HG02759 (cell line): ENCODE measurements at regions not wholly inside any gene's neighbourhood (a gene's known extent, or its start where the extent isn't known, plus 50 kb on each side); places are given as distances from the start of the nearest gene placed in this dataset.

Source experiments
- ATAC-seq: cut with Tn5 transposase; IDR thresholded peaks from one replicate; pipeline ENCODE4 v1.9.1; 2021; ENCODE audit warnings: mild to moderate bottlenecking, moderate library complexity; ENCODE audit not compliant: unreplicated experiment

DNA sequence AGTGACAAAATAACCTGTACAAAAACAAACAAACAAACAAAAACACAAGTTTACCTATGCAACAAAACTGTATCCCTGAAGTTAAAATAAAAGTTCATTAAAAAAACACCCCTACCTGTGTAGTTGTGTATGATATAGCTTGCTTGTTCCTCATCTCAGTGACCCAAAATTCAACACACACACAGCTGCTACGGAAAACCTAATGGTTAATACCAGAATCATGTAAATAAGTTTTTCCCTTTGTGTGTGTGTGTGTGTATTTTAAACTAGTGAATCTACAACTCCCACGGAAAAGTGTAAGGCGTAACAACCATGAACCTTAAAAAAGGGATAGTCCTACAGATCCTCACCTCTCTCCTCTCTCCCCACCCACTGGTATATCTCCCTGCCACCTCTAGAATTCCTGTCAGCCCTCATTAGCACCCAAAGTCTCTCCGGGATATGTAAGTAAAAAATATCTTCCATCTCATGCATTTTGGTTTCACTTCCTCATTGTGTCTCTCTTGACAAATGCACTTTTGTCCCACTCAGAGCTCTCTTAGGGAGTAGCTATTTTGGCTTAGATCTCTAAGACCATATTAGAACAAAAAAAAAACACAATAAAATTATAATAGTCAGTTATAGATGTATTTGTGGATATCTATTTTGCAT, 2236.5 kb downstream of the PCDH9 start:
- ATAC-seq: peak; percentile 48

DNA sequence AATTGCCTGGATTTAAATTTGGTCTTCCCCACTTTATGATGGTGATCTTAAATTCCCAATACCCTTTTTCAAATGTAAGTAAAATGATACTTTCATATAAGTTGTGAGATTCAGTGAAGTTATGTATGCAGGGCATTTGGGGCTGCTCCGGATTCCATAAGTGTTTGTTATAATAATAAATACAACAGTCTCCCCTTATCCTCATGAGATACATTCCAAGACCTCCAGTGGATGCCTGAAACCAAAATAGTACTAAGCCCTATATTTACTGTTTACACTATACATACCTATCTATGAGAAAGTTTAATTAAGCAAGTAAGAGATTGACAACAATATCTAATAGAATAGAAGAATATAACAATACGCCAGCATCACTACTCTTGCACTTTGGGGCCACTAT, 2237.8 kb downstream of the PCDH9 start:
- no peak for ATAC-seq

DNA sequence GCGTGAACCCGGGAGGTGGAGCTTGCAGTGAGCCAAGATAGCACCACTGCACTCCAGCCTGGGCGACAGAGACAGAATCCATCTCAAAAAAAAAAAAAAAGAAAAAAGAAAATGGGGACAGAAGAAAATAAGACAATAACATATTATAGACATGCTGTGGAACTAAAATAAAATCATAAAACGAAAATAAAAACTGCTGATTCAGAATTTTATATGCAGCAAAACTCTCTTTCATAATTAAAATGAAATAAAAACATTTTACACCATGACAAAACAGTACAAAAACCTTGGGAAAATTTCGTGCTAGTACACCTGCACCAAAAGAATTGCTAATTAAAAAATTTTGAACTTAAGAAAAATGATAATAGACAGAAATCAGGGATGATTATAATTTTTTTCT, 2245.1 kb downstream of the PCDH9 start:
- ATAC-seq: no peak

DNA sequence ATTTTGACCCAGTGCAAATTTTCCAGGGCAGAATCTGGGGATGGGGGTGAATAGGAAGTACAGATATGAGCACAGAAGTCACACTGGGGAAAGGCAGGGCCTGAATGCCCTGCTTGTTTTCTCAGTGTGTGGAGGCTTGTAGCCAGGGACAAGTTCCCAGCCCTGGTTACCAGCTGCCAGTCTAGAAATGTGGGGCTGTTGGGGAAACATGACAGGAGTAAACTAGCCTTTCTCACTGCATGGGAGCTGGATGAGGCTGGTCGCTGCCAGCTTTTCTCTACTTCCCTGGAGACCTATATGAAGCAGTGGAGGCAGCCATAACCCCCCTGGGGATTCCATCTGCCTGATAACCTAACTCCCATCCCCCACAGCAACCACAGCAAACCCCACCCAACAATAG, 2267.7 kb downstream of the PCDH9 start:
- no peak for ATAC-seq

DNA sequence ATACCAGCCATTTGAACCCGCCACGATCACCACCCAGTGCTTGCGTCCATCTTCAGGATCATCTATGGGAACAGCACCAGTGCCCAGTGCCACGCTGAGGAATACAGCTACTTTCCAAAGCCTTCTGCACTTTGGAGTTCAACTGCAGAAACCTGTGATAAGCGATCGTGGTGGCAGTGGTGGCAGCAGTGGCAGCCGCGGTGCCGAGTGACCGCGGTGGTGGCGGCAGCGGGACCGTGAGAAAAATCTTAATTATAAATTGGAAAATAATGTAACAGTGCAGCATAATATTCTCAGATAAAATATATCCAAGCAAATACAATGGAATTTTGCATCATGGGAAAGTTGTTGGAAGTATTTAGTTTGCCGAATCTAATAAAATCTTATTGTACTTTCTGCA, 2270.9 kb downstream of the PCDH9 start:
- ATAC-seq: no peak

DNA sequence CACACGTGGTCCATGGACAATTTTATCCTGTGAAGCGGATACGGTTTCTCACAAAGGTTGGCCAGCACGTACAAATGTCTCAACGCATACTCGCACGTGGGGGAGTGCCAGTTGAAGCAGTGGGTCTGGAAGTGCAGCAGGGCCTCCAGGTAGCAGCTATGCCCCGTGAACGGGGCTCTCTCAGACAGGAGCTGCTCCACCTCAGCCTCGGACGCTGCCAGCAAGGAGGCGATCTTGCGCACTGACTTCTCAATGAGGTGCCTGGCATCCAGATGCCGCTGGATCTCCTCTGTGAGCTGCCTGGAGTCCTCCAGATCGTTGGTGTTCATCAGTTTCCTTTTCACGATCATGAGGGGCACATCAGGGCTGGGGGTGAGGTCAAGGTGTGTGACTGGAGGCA, 2272.0 kb downstream of the PCDH9 start:
- ATAC-seq: no peak

DNA sequence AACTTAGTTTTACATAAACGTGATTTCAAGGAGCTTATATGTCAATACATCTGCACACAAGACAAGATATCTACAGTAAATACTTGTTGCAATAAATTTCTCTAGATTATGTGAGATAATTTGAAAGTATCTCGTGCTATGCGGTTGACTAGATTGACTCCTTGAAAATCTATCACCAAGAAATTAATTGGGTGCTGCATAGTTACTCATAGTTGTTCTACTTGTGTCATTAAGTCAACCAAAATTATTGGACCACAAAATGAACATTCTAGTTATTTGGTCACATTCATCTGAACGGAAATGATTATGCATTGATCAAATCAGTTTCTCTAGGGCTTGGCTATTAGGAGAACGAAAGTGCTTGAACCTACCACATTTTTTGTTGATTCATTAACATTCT, 2291.5 kb downstream of the PCDH9 start:
- ATAC-seq: no peak

DNA sequence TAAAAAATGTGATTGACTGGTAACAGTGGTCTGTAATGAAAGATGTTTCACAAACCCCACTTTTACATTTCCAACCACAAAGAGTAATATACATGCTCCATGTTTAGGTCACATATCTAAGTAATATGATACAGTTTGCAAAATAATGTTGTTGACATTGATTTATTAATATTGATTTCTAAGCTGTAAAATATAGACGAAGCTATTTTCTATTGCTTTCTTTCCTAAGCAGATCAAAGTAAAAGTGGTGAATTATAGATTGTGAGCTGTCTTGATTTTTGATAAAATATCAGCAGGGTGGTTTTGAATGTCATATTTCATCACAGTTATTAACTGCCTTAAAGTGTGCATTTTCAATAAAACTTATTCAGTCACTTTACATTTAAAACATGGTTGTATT, 2292.8 kb downstream of the PCDH9 start:
- no peak for ATAC-seq

DNA sequence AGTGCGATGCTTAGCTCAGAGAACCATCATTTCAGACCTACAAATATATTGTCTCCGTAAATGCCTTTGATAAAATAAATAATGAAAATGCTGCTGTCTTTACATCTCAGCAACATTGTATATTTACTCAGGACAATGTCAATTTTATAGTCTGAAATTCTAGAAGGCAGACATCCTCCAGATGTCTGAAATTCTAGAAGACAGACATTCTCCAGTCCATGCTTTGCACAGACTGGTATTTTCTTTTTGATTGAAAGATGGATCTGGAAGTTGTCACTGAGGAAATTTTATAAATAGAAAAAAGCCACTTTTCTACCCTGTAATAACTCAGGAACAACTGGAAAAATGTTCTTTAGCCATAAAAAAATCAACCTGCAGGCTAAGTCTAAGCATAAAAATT, 2293.3 kb downstream of the PCDH9 start:
- ATAC-seq: no peak

DNA sequence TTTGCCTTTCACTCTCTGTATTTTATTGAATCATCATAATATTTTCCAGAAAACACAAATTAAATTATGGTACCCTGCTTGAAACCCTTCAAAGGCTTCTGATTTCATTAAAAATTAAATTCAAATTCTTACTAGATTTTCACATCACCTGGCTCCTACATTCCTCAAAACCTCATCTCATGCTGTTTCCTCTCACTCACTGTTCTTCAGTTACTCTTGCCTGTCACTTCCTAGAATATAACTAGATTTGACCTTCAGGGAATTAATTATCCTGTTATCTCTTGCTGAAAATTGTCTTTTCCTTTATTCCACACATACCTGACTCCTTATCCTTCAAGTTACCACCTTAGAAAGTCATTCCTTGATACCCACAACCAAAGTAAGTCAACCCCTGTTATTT, 2294.7 kb downstream of the PCDH9 start:
- ATAC-seq: no peak

DNA sequence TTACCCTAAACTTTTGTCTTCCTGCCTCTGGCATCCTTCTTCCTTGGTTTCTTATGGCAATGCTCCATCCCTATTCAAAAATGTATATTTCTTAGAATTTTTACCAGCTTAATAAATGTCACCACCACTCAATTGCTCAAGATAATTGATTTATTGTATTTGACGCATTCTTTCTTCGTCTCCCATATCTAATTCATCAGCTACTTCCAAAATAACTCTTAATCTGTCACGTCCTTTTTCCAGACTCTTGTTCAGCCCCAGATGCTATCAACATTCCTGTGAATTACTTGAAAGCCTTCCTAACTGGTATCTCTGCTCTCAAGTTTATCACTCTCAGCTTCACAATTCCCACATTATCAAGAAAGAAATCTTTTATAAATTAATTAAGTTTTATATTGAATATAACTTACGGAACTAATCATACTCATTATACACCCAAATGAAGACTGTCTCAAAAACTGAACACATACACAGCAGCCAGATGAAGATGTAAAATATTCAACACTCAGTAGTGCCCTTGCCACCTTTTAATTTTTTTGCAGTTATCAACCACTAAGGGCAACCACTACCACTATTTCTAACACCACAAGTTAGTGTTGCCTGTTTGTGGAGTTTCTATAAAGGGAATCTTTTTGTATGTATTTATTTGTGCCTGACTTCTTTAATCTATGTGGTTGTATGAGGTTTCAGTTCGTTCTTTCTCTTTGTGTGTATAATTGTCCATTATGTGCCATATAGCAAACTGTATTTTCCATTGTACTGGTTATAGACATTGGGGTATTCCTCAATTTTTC, 2295.4 kb downstream of the PCDH9 start:
- no peak for ATAC-seq

DNA sequence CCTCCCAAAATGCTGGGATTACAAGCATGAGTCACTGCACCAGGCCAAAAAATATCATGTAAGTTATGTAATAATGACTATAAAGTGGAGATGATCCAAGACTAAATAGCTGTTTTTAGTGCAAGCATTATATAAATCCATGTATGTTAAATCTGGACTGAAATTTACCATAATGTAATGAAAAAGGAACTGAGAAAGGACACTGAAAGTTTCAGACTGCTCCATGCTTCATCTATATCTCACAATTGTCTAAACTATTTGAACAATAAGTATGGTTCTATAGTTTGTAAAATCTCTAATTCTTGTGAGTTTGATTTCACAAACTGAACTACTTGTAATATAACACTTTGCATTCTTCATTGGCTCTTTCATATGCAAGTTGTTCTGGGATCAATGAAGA, 2299.5 kb downstream of the PCDH9 start:
- ATAC-seq: no peak

DNA sequence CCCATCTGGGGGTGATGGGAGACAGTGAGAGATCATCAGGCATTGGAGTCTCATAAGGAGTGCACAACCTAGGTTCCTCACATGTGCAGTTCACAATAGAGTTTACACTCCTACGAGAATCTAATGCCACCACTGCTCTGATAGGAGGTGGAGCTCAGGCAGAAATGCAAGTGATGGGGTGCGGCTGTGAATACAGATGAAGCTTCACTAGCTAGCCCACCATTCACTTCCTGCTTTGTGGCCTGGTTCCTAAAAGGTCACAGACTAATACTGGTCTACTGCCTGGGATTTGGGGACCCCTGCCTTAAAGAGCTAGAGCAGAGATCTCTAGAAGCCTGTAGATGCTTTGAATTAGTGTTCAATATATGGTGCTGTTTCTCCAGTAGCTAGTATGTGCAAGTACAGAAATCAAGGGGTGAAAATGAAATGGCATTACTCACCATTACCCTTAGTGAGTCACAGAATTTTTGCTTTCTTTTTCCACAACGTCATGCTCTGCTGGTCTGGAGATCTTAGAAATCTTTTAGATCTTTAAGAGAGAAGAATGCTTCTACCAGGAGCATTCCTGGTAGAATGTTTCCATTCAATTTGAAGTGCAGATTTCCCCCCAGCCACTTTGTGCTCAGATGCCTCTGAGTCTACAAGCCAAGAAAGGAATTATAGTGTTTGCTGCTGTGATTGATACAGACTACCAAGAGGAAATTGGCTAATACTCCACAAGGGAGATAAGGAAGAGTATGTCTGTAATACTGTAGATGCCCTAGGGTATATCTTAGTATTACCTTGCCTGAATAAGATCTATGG, 2301.2 kb downstream of the PCDH9 start:
- ATAC-seq: peak; percentile 71

DNA sequence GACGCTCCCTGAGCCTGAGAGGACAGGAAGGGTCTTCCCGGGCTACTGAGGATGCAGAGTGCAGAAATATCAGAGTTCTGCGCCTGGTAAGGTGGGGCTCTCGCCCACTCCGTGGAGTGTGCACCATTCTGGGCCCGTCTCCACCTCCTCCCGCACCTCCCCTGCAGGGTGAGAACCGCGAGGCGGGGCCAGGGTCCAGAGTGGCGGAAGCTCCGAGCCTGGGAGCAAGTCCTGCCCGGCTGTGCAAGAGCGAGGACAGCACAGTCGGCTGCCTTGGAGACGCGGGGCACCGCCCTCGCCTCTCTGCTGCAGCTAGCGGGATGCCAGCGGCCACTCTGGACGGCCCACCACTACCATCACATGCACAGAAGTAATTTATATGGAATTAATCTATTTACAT, 2304.4 kb downstream of the PCDH9 start:
- ATAC-seq: no peak

DNA sequence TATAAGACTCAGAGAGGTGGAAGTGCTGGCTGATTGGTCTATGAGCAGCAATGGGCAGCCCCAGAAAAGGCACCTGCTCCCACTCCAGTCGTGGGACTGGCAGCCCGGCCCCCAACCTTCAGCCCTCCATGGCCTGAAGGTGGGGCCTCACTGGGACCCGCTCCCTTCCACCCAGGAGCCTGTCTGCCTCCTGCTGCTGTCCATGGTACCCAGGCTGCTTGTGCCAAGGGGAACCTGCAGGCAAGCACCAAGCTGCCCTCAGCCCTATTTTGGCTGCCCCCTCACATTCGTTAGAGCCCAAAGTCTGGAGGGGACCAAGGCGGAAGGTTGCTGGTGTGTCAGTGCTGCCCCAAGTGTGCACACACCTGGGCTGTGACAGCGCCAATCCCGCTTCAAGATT, 2304.9 kb downstream of the PCDH9 start:
- ATAC-seq: no peak

DNA sequence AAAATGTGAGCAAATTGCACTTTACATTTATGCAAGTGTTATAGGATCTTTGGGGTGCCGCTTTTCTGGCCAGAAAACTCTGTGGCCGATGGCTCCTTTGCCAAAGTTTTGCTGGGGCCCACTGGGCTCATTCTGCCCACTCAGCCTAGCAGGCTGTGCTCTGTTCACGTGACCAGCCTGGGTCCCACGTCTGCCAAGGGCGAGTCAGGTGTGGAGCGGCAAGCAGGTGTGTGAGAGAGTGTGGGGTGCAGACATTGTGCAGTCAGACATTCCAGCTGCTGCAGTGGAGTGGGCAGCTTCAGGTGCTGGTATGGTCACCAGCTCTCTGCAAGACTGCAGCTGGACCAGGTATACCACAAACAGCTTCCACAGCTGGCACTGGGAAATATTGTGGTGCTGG, 2305.7 kb downstream of the PCDH9 start:
- ATAC-seq: no peak

DNA sequence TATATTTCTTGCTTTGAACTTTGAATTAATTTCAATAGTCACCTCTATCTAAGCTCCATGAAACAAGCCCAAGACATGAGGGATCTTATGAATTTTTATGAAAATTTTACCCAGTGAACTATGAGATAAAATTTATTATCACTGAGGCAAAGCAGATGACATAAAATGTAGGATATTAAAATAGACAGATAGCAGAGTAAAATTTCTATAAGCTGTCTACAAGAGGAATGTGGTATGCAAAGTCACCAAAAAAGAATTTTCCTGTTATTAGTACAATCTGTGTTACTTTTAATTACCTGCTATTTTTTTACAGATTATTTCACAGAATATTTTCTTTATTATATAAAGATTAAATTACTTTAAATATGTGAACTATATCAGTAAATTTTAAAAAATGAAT, 2312.6 kb downstream of the PCDH9 start:
- ATAC-seq: no peak

DNA sequence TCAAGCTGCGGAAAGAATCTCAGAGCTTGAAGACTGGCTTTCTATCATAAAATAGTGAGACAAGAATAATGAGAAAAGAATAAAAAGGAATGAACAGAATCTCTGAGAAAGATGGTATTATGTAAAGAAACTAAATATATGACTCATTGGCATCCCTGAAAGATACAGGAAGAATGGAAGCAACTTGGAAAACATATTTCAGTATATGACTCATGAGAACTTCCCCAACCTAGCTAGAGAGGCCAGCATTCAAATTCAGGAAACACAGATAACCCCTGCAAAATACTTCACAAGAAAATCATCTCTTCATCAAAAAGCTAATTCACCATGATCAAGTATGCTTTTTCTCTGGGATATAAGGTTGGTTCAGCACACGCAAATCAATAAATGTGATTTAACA, 2318.0 kb downstream of the PCDH9 start:
- no peak for ATAC-seq

DNA sequence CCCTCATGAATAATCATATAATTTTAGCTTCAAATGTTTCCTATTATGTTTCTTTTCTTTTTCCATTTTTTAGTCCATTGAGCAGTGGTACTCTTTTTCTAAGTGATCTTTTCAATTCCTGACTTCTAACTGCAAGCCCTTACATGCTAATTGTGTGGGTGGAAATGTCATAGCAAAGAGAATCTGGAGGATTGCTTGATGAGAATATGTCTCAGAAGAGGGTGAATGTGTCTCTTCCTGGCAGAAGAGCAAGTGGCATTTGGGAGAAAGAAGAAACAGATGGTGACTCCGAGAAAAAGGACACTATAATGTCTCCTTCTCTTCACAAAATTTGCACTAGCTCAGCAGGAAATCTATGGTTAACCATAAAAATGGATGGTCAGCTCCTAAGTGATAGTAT, 2320.0 kb downstream of the PCDH9 start:
- ATAC-seq: no peak

DNA sequence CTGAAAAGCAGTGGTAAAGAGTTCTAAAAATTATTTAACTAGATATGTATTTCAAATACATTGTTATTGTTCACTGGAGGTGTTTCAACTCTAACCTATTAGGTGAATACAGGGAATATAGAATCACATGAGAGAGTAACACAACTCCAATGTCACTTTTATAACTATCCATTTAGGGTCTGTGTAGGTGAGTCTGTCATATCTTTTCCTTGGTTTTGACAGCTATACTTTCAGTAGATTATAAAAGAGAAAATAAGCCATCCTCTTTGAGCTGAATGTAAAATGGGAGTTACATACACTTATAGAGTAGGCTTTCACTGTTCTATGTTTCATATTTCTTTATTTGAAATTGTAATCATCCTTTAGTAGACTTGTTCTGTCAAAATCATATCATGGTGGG, 2321.0 kb downstream of the PCDH9 start:
- ATAC-seq: no peak

DNA sequence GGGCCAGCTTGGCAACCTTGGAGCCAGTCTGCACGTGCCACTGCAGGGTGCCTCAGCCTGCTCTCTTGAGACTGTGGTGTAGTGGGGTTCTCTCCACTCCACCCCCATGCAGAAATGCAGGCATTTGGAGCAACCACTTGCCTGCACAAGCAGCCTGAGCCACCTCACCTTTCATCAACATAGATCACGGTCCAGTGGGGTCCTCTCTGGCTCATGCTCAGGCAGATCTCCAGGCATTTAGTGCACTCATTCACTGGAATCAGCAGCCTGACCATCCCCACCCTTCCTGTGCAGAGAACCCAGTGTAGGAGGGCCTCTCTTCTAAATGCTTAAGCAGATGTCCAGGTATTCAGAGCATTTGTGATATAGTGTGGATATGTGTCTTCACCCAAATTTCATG, 2330.1 kb downstream of the PCDH9 start:
- ATAC-seq: no peak

DNA sequence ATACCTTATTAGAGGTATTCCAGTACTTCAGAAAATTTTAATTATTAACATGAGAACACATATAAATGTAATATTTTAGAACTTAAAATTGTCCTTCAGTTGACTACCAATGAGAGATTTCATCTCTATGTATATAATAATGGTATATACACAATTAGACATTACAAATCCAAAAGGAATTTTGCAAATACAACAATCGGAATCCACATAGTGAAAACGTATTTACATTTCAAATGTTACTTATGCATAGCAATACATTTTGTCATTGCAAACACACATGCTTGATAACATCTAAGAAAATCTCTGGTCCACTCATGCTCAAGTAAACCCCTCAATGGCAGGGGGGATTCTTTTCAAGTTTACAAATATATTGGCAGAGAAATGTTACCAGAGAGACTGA, 2345.2 kb downstream of the PCDH9 start:
- ATAC-seq: no peak
